Left forelimb (tissue), 1 donor: ENCODE measurements at regions not wholly inside any gene's neighbourhood (a gene's known extent, or its start where the extent isn't known, plus 50 kb on each side); places are given as distances from the start of the nearest gene placed in this dataset.

Experiments
- DNase-seq: peaks from one replicate; pipeline ENCODE4 v3.0.0-alpha.2; 2018; ENCODE audit warnings: low spot score

DNA sequence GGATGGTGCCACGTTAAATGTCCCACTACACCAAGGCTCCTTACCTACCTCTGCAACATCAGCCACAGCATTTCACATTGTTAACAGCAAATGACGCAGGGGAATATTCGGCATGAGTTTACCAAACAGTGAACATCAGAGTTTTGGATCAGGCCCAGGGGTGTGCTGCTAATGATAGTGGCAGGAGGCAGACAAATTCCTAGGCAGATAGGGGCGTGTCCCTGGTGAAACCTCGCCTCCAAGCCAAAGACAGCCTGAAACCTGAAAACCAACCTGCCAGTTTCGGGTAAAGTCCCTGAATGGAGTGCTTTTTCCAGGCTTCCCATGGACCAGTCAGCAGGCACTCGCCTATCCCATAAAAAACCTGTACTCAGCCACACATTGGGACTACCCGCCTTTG, 133.6 kb downstream of the SH3BGRL2 start:
- DNase-seq = no peak

DNA sequence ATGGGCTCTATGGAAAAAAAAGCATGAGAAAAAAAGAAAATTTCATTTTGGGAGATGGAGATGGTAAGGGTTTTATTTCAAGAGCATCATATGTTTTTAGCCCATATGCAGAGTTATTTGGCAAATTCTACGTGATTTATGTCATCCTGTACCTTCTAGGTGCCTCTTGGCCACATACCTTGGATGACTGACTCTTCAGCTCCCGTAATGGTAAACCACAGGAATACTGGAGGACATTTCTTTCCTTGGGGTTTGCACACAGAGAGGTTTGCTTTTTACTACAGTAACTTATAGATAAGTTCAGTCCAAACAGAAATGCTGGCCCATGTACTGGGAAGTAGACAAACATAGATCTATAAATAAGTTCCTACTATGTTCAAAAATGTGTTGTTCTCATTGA, 132.2 kb downstream of the SH3BGRL2 start:
- no peak for DNase-seq

GRCh38 chr6:79762370-79762769, 131.2 kb downstream of the SH3BGRL2 start:
- DNase-seq = no peak

- DNase-seq = no peak
These were observed 125.4 kb downstream of the SH3BGRL2 start for GRCh38 chr6:79756496-79756895.

DNA sequence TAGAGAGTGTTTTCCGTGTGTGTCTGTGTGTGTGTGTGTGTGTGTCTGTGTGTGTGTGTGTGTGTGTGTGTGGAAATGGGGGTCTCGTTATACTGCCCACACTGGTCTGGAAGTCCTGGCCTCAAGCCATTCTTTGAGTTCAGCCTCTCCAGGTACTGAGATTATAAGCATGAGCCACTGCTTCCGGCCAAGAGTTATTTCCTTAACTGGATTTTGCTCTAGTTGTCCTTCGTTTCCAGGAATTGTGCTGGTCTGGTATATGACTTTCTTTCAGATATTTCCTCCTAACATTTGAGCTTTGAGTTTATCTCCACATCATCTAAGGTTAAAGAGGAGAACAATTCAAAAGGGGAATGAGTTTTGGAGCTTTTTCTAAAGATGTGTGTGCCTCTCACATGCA, 124.8 kb downstream of the SH3BGRL2 start:
- no peak for DNase-seq
